AG09319 (cell line): ENCODE measurements at regions not wholly inside any gene's neighbourhood (a gene's known extent, or its start where the extent isn't known, plus 50 kb on each side); places are given as distances from the start of the nearest gene placed in this dataset.
"Not testable (repeated sequence)": the region's sequence is repeated elsewhere in the genome, so short reads cannot be mapped to it uniquely, and the experiment has no call there.

Experiments
- DNase-seq: peaks from one replicate; pipeline ENCODE4 v3.0.0-alpha.2; 2010; ENCODE audit warnings: low read depth; ENCODE audit errors: extremely low read depth
- CTCF ChIP-seq: IDR thresholded peaks from 2 replicates; pipeline ENCODE4 v1.5.1; 2011; ENCODE audit warnings: low read depth, mild to moderate bottlenecking, inconsistent platforms, low read length, moderate library complexity

GRCh38 chr6:6872459-6873344, 235.1 kb upstream of the RREB1 start:
- no peak for DNase-seq
- TF ChIP-seq CTCF = no peak

GRCh38 chr6:6873778-6874177, 234.0 kb upstream of the RREB1 start:
- TF ChIP-seq CTCF = no peak

GRCh38 chr6:6875818-6876470, 231.8 kb upstream of the RREB1 start:
- no peak for DNase-seq
- no peak for TF ChIP-seq CTCF

More at GRCh38 chr6:6873778-6874177, 234.0 kb upstream of the RREB1 start:
- DNase-seq = no peak

DNA sequence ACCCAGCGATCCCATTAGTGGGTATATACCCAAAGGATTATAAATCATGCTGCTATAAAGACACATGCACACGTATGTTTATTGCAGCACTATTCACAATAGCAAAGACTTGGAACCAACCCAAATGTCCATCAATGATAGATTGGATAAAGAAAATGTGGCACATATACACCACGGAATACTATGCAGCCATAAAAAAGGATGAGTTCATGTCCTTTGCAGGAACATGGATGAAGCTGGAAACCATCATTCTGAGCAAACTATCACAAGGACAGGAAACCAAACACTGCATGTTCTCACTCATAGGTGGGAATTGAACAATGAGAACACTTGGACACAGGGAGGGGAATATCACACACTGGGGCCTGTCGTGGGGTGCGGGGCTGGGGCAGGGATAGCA, 230.0 kb upstream of the RREB1 start:
- not testable (repeated sequence) for DNase-seq

GRCh38 chr6:6878887-6879585, 228.7 kb upstream of the RREB1 start:
- DNase-seq = no peak
- TF ChIP-seq CTCF = no peak

- not testable (repeated sequence) for DNase-seq
These were observed 228.2 kb upstream of the RREB1 start for GRCh38 chr6:6879586-6879974.

DNA sequence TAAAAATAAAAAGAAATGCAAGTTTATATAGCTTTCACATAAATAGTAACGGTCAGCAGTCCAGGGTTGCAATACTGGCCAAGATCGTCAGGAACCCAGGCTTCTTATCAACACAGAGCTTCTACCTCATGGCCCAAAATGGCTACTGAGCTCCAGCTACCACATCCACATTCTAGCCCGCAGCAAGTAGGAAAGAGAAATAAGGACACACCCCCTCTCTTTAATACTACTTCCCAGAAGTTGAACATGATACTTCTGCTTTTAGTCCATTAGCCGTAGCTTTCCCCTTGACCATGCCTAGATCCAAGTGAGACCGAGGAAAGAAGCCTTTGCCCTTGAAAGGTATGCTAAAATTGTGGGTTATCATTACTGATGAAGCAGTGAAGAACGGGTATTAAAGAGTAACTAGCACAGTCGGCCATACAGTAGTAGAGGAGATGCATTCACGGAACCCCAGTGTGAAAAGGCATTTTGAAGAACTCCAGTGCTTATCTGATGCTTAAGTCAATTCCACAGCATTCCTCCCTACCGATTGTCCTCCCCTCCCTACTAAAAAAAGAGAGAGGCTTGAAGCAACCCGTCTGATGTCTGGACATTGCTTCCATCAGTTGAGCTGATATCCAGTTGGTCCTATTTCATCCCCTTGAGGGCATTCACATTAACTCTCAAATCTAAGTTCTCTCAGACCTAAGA, 226.9 kb upstream of the RREB1 start:
- no peak for DNase-seq
- TF ChIP-seq CTCF = no peak
